ENCODE measurements at regions not wholly inside any gene's neighbourhood (a gene's known extent, or its start where the extent isn't known, plus 50 kb on each side); places are given as distances from the start of the nearest gene placed in this dataset.
"Not testable (repeated sequence)": the region's sequence is repeated elsewhere in the genome, so short reads cannot be mapped to it uniquely, and the experiment has no call there.

GRCh38 chr15:44849701-44850403 lies 106.6 kb upstream of the TERB2 start:
- not testable (repeated sequence) for H3K27me3 ChIP-seq; H3K36me3 Mint-ChIP-seq; H3K79me2 ChIP-seq (ENCODE audit: low read depth); H3K4me3 Mint-ChIP-seq; H3K4me3 ChIP-seq; H3K9me3 ChIP-seq (ENCODE audit: low read depth); H4K20me1 ChIP-seq (ENCODE audit: low read depth); H3K9ac ChIP-seq; H3K9me3 Mint-ChIP-seq; H3F3A ChIP-seq (ENCODE audit: low read depth); DNase-seq (ENCODE audit: low spot score); H3K36me3 ChIP-seq; H3K27ac Mint-ChIP-seq; H3K4me2 ChIP-seq; H3K4me1 ChIP-seq; H2AFZ ChIP-seq (replicated peaks); H3K4me1 Mint-ChIP-seq; H3K27ac ChIP-seq
- peaks cover 13% of the 10 kb centered on the region for H3K27me3 Mint-ChIP-seq (ENCODE audit: insufficient read depth, low read depth)

GRCh38 chr15:44853304-44853950 lies 103.1 kb upstream of the TERB2 start:
- not testable (repeated sequence) for H3K36me3 ChIP-seq; H3K4me3 ChIP-seq; H3K4me3 Mint-ChIP-seq; H3K9me3 ChIP-seq (ENCODE audit: low read depth); H3K4me2 ChIP-seq; H3K27me3 Mint-ChIP-seq (ENCODE audit: insufficient read depth, low read depth); H3K27ac ChIP-seq; H3K4me1 Mint-ChIP-seq; H3K9me3 Mint-ChIP-seq; H3K36me3 Mint-ChIP-seq; H3K27me3 ChIP-seq; H3K79me2 ChIP-seq (ENCODE audit: low read depth); H3F3A ChIP-seq (ENCODE audit: low read depth); H3K27ac Mint-ChIP-seq; H3K9ac ChIP-seq; H4K20me1 ChIP-seq (ENCODE audit: low read depth); H3K4me1 ChIP-seq
- TF ChIP-seq CTCF (IDR thresholded peaks at IDR 0.05), result peak; percentile 84
- DNase-seq (ENCODE audit: low spot score), result peak; percentile 68
- H2AFZ ChIP-seq (replicated peaks), result peak overlapping the region; percentile 81

GRCh38 chr15:44854696-44855095 lies 101.8 kb upstream of the TERB2 start:
- not testable (repeated sequence) for H3K27ac Mint-ChIP-seq; H3F3A ChIP-seq (ENCODE audit: low read depth); H3K4me1 ChIP-seq; H3K9me3 ChIP-seq (ENCODE audit: low read depth); H3K36me3 Mint-ChIP-seq; H3K36me3 ChIP-seq; H3K27me3 Mint-ChIP-seq (ENCODE audit: insufficient read depth, low read depth); H3K4me3 Mint-ChIP-seq; H3K4me3 ChIP-seq; DNase-seq (ENCODE audit: low spot score); H3K27ac ChIP-seq; H4K20me1 ChIP-seq (ENCODE audit: low read depth); H3K9ac ChIP-seq; H3K4me2 ChIP-seq; H3K9me3 Mint-ChIP-seq; H3K79me2 ChIP-seq (ENCODE audit: low read depth); H3K27me3 ChIP-seq; H3K4me1 Mint-ChIP-seq; H2AFZ ChIP-seq (replicated peaks)

- not testable (repeated sequence) for H3K9ac ChIP-seq; H3K27me3 Mint-ChIP-seq (ENCODE audit: insufficient read depth, low read depth); H4K20me1 ChIP-seq (ENCODE audit: low read depth); H3K27ac Mint-ChIP-seq; H3K79me2 ChIP-seq (ENCODE audit: low read depth); H2AFZ ChIP-seq (replicated peaks); H3K4me1 ChIP-seq; H3K27ac ChIP-seq; H3K9me3 ChIP-seq (ENCODE audit: low read depth); H3K4me3 Mint-ChIP-seq; H3K27me3 ChIP-seq; H3K9me3 Mint-ChIP-seq; H3K4me2 ChIP-seq; DNase-seq (ENCODE audit: low spot score); H3F3A ChIP-seq (ENCODE audit: low read depth); H3K4me3 ChIP-seq; H3K36me3 Mint-ChIP-seq; H3K4me1 Mint-ChIP-seq; H3K36me3 ChIP-seq
Observed at GRCh38 chr15:44856284-44856683, 100.2 kb upstream of the TERB2 start.

GRCh38 chr15:44857164-44857710 lies 99.2 kb upstream of the TERB2 start:
- H3K79me2 ChIP-seq (ENCODE audit: low read depth); H3K9ac ChIP-seq; H4K20me1 ChIP-seq (ENCODE audit: low read depth); H3K4me1 Mint-ChIP-seq; H3K4me2 ChIP-seq; H3F3A ChIP-seq (ENCODE audit: low read depth); H3K27ac Mint-ChIP-seq; H3K4me1 ChIP-seq; H3K27me3 ChIP-seq; DNase-seq (ENCODE audit: low spot score); H3K27ac ChIP-seq; H3K4me3 Mint-ChIP-seq; H3K36me3 ChIP-seq; H3K36me3 Mint-ChIP-seq; H3K9me3 ChIP-seq (ENCODE audit: low read depth); H3K4me3 ChIP-seq; H3K9me3 Mint-ChIP-seq; H2AFZ ChIP-seq (replicated peaks); H3K27me3 Mint-ChIP-seq (ENCODE audit: insufficient read depth, low read depth): not testable (repeated sequence)

- H2AFZ ChIP-seq (replicated peaks); H3K27ac Mint-ChIP-seq; H3K27ac ChIP-seq; H3K4me3 Mint-ChIP-seq; H4K20me1 ChIP-seq (ENCODE audit: low read depth); DNase-seq (ENCODE audit: low spot score); H3K9me3 ChIP-seq (ENCODE audit: low read depth); H3K9me3 Mint-ChIP-seq; H3K27me3 Mint-ChIP-seq (ENCODE audit: insufficient read depth, low read depth); H3K36me3 ChIP-seq; H3K9ac ChIP-seq; H3K36me3 Mint-ChIP-seq; H3K79me2 ChIP-seq (ENCODE audit: low read depth); H3K4me1 ChIP-seq; H3K4me3 ChIP-seq; H3K27me3 ChIP-seq; H3K4me1 Mint-ChIP-seq; H3F3A ChIP-seq (ENCODE audit: low read depth); H3K4me2 ChIP-seq: not testable (repeated sequence)
Observed at GRCh38 chr15:44859088-44859487, 97.4 kb upstream of the TERB2 start.

GRCh38 chr15:44860168-44860567 lies 96.3 kb upstream of the TERB2 start:
- DNase-seq (ENCODE audit: low spot score); H3K4me1 Mint-ChIP-seq; H3K27me3 ChIP-seq: not testable (repeated sequence)

More at GRCh38 chr15:44860168-44860567, 96.3 kb upstream of the TERB2 start:
- not testable (repeated sequence) for H3K36me3 Mint-ChIP-seq; H3K79me2 ChIP-seq (ENCODE audit: low read depth); H3K9me3 Mint-ChIP-seq; H3K4me2 ChIP-seq; H2AFZ ChIP-seq (replicated peaks); H3K4me3 Mint-ChIP-seq; H3K27ac ChIP-seq; H3K4me1 ChIP-seq; H3K9me3 ChIP-seq (ENCODE audit: low read depth); H4K20me1 ChIP-seq (ENCODE audit: low read depth); H3F3A ChIP-seq (ENCODE audit: low read depth); H3K27ac Mint-ChIP-seq; H3K4me3 ChIP-seq; H3K27me3 Mint-ChIP-seq (ENCODE audit: insufficient read depth, low read depth); H3K36me3 ChIP-seq; H3K9ac ChIP-seq
